ENCODE measurements at regions not wholly inside any gene's neighbourhood (a gene's known extent, or its start where the extent isn't known, plus 50 kb on each side); places are given as distances from the start of the nearest gene placed in this dataset.

GRCh38 chr5:141793881-141794280 is 84.3 kb downstream of the PCDH1 start:
- TF ChIP-seq CTCF (IDR thresholded peaks at IDR 0.05) (no peak), POLR2A (IDR thresholded peaks at IDR 0.05) (no peak)

Data from tibial nerve (tissue), 3 donors.